K562 (cell line): ENCODE measurements at regions not wholly inside any gene's neighbourhood (a gene's known extent, or its start where the extent isn't known, plus 50 kb on each side); places are given as distances from the start of the nearest gene placed in this dataset.

ENCODE experiments used
- ATAC-seq: fragments of 200-7000 bp; cut with Tn5 transposase; 3 replicates; pipeline ENCODE4 v1.9.1; 2020; ENCODE audit warnings: moderate library complexity
- BruUV-seq: library from RNA; stranded (reverse); fragments of 400-500 nt; replicated peaks from 2 replicates; lab custom pipeline; 2021; lab: Mats Ljungman, UMichigan
- CTCF ChIA-PET: fragments of 300-600 bp; formaldehyde crosslinking; extraction: SDS; loops from one replicate; lab custom pipeline; 2021; ENCODE audit warnings: low intra/inter-chr PET ratio; lab: Yijun Ruan, JAX
- POLR2A ChIA-PET: fragments of 300-600, 350-650 bp; sonication (Branson Sonifier 250); formaldehyde crosslinking; extraction: SDS; loops from one replicate; lab custom pipeline; 2021; ENCODE audit warnings: antibody characterized with exemption, inconsistent platforms; lab: Yijun Ruan, JAX
- DNase-seq, 4 experiments: peaks; one replicate each; pipeline versions ENCODE4 v3.0.0 to v3.0.0-alpha.2; 2011 to 2018; ENCODE audit warnings: low spot score in 3 of 4, mixed read lengths in 3 of 4; ENCODE audit errors: extremely low read depth in 1 of 4
- FAIRE-seq: peaks from 2 replicates; lab custom pipeline; 2011; peaks lifted over from hg19 to GRCh38; lab: Jason Lieb, UNC
- H2AFZ ChIP-seq: 2 replicates; pipeline ENCODE4 v1.6.0; 2011; ENCODE audit warnings: low read depth, low read length, control low read depth, inconsistent platforms
- H3K27ac ChIP-seq: fragments of 200-600 bp; 3 replicates; pipeline ENCODE4 v1.8.0; 2011; ENCODE audit warnings: low read depth, mild to moderate bottlenecking, control low read depth, inconsistent platforms, low read length, moderate library complexity, mixed read lengths; ENCODE audit errors: extremely low read depth
- H3K27me3 ChIP-seq, 2 experiments: fragments of 300-600 bp in 1 of 2; 2 replicates in 1 of 2; 3 replicates in 1 of 2; pipeline versions ENCODE4 v1.6.0 to v1.8.0; 2011; ENCODE audit warnings: inconsistent platforms in 2 of 2, low read length in 2 of 2, mild to moderate bottlenecking in 1 of 2, mixed read lengths in 1 of 2, moderate library complexity in 1 of 2; ENCODE audit not compliant: control insufficient read depth in 2 of 2, insufficient read depth in 2 of 2
- H3K36me3 ChIP-seq: fragments of 300-600 bp; 3 replicates; pipeline ENCODE4 v1.8.0; 2011; ENCODE audit warnings: mild to moderate bottlenecking, low read length, inconsistent platforms; ENCODE audit not compliant: control insufficient read depth, insufficient read depth
- H3K4me1 ChIP-seq, 2 experiments: fragments of 200-600 bp in 1 of 2; replicated peaks in 1 of 2; 2 replicates in 1 of 2; 3 replicates in 1 of 2; pipeline versions ENCODE4 v1.5.1 to v1.8.0; 2011; ENCODE audit warnings: inconsistent platforms in 2 of 2, low read length in 2 of 2, mild to moderate bottlenecking in 1 of 2, mixed read lengths in 1 of 2, moderate library complexity in 1 of 2; ENCODE audit not compliant: control insufficient read depth in 2 of 2, insufficient read depth in 2 of 2
- H3K4me2 ChIP-seq: 2 replicates; pipeline ENCODE4 v1.6.1; 2011; ENCODE audit warnings: low read length, control low read depth, inconsistent platforms, mixed read lengths; ENCODE audit not compliant: insufficient read depth
- H3K4me3 ChIP-seq: fragments of 200-600 bp; sonication (generic), shearing (Covaris generic); 2 replicates; pipeline ENCODE4 v1.5.1; 2016; ENCODE audit warnings: control low read depth, inconsistent platforms
- H3K79me2 ChIP-seq: fragments of 200-600 bp; 3 replicates; pipeline ENCODE4 v1.8.0; 2011; ENCODE audit warnings: low read length, inconsistent platforms; ENCODE audit not compliant: control insufficient read depth, insufficient read depth
- H3K9ac ChIP-seq, 2 experiments: 2 replicates each; pipeline versions ENCODE4 v1.6.0 to v1.6.1; 2011; ENCODE audit warnings: low read depth in 2 of 2, low read length in 2 of 2, control low read depth in 1 of 2, inconsistent platforms in 1 of 2, mild to moderate bottlenecking in 1 of 2, mixed read lengths in 1 of 2; ENCODE audit not compliant: insufficient read depth in 1 of 2
- H3K9me1 ChIP-seq: one replicate; pipeline ENCODE4 v1.6.0; 2011; ENCODE audit warnings: inconsistent platforms, mild to moderate bottlenecking, low read length, moderate library complexity; ENCODE audit not compliant: control insufficient read depth, insufficient read depth
- H3K9me3 ChIP-seq: replicated peaks from 2 replicates; pipeline ENCODE4 v1.5.1; 2011; ENCODE audit warnings: low read depth, low read length, inconsistent platforms; ENCODE audit not compliant: control insufficient read depth, insufficient read depth
- H4K20me1 ChIP-seq: replicated peaks from 2 replicates; pipeline ENCODE4 v1.6.1; 2011; ENCODE audit warnings: low read length, inconsistent platforms, mixed read lengths; ENCODE audit not compliant: control insufficient read depth, insufficient read depth
- E2F3 ChIP-seq: fragments of 250-450 bp; sonication (Bioruptor Pico); IDR thresholded peaks from 2 replicates; pipeline ENCODE4 v1.4.0; 2020; ENCODE audit warnings: mild to moderate bottlenecking
- HLTF ChIP-seq: fragments of 450-650 bp; IDR thresholded peaks from 2 replicates; pipeline ENCODE4 v1.6.1; 2016
- MEIS2 ChIP-seq: fragments of 450-650 bp; IDR thresholded peaks from 2 replicates; pipeline ENCODE4 v1.6.1; 2014; ENCODE audit warnings: mild to moderate bottlenecking; ENCODE audit not compliant: partially characterized antibody
- RB1 ChIP-seq: fragments of 450-650 bp; IDR thresholded peaks from 2 replicates; pipeline ENCODE4 v1.6.1; 2017; ENCODE audit warnings: low read depth, mild to moderate bottlenecking
- SMAD3 ChIP-seq: fragments of 450-650 bp; formaldehyde crosslinking; conservative IDR thresholded peaks from 2 replicates; pipeline ENCODE4 v1.4.0; 2020; ENCODE audit warnings: mild to moderate bottlenecking
- ZNF512 ChIP-seq: IDR thresholded peaks from 2 replicates; pipeline ENCODE4 v1.6.1; 2016; ENCODE audit warnings: missing genetic modification characterization, missing compliant biosample characterization
- WGBS: fragments of 100-300 bp; shearing (Covaris generic); methylation state at CpG from one replicate; pipeline ENCODE4 v1.1.6; 2016; ENCODE audit warnings: low coverage, mixed read lengths; ENCODE audit not compliant: insufficient coverage; ENCODE audit errors: missing lambda C conversion rate; 5-methylcytosine and 5-hydroxymethylcytosine counted together
- in situ Hi-C: fragments of 300-500 bp; cut with MboI; formaldehyde crosslinking; loops from 4 replicates; pipeline ENCODE4 v1.15.0; 2018; ENCODE audit warnings: inconsistent platforms, mixed read lengths
- intact Hi-C: fragments of 100-400 bp; cut with micrococcal nuclease; formaldehyde crosslinking; loops from 2 replicates; pipeline ENCODE4 v1.14.2; 2022

DNA sequence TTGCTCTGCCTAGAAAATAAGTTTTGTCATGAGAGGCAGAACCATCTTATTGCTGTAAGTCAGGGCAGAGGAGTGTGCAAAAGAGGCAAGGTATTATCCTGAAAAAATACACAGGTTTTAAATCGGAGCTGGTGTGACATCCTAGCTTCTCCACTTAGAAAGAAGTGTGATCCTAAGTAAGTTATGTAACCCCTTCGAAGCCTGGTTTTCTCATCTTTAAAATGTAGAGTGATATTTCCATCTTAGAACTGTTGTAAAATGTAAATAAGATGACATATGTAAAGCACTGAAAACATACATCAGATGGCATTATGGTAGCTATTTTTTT, 65.1 kb downstream of the IER5 start:
- no peak for FAIRE-seq

More for the DNA sequence above, 65.1 kb downstream of the IER5 start:
- POLR2A ChIA-PET: interaction anchor here (0.9 to 1.8 kb wide), 9 partner anchors 10 to 291 kb away, joined by 3 to 7 read pairs (median 6); no protein-coding TSS in a partner anchor
- H3K4me3 ChIP-seq: no peak overlapping the region
- ATAC-seq (no peak), DNase-seq (no peak)
- BruUV-seq: no TSS peak
- H3K36me3 ChIP-seq: no peaks in the 10 kb centered on the region
- 0 out of 2 replicates have a peak overlapping the region, but pooled peaks have one; percentile 48 for H3K4me2 ChIP-seq
- H3K9me1 ChIP-seq: no peaks in the 10 kb centered on the region
- TF ChIP-seq MEIS2: no peak
- 0 out of 2 replicates have a peak, but pooled peaks have one; percentile 1 for TF ChIP-seq RB1
- TF ChIP-seq ZNF512 (tag): no peak
- TF ChIP-seq E2F3 (CRISPR knock-in tag): no peak
- no peak for TF ChIP-seq SMAD3 (CRISPR knock-in tag)
- TF ChIP-seq HLTF: no peak
- CTCF ChIA-PET: interaction anchor here (0.9 to 1.2 kb wide), 2 partner anchors 116 to 272 kb away, joined by 3 read pairs; no protein-coding TSS in a partner anchor
- WGBS: 79% methylated on average over 2 of the region's 2 CpGs
- no peaks in the 10 kb centered on the region for H3K79me2 ChIP-seq
- peak overlapping the region; percentile 65; the same call in 2 of the 3 replicates for H3K27ac ChIP-seq
- no peaks in the 10 kb centered on the region for H3K27me3 ChIP-seq
- peak overlapping the region; percentile 78 for H2AFZ ChIP-seq
- peaks cover 27 to 31% of the 10 kb centered on the region in 2 experiments for H3K4me1 ChIP-seq
- intact Hi-C loops (loop anchor here (1.0 to 10.0 kb wide), 4 partner anchors 13 to 519 kb away; partner anchors contain the start of genes STX6 and XPR1), in situ Hi-C loops (loop anchor here (25.0 kb wide), 2 partner anchors 516 to 891 kb away; partner anchors contain the start of gene XPR1)
- no peak overlapping the region for H3K9ac ChIP-seq
- H3K9me3 ChIP-seq: no peaks in the 10 kb centered on the region
- no peaks in the 10 kb centered on the region for H4K20me1 ChIP-seq
